CD4-positive, alpha-beta T cell (primary cell): ENCODE measurements at regions not wholly inside any gene's neighbourhood (a gene's known extent, or its start where the extent isn't known, plus 50 kb on each side); places are given as distances from the start of the nearest gene placed in this dataset.

Experiments
- ATAC-seq: fragments of 200-7000 bp; cut with Tn5 transposase; one replicate; pipeline ENCODE4 v1.10.0; 2022; ENCODE audit warnings: mild to moderate bottlenecking; ENCODE audit not compliant: poor library complexity
- CTCF ChIA-PET: fragments of 350-600 bp; sonication (Branson Sonifier 250); formaldehyde crosslinking; loops from one replicate; lab custom pipeline; 2021; ENCODE audit warnings: antibody characterized with exemption, inconsistent platforms; lab: Charles Lee
- POLR2A ChIA-PET: fragments of 350-600 bp; sonication (Branson Sonifier 250); formaldehyde crosslinking; loops from one replicate; lab custom pipeline; 2021; ENCODE audit warnings: antibody characterized with exemption, inconsistent platforms; lab: Charles Lee
- DNase-seq, 14 experiments: peaks; one replicate each; pipeline ENCODE4 v3.0.0-alpha.2; 2013 to 2020; ENCODE audit warnings: mixed read lengths in 2 of 14
- H3K27ac ChIP-seq, 2 donors: one replicate each; pipeline versions ENCODE4 v1.5.1 to v1.7.0; 2013; ENCODE audit warnings: low read length in 2 of 2, low read depth in 1 of 2, mild to moderate bottlenecking in 1 of 2
- H3K27me3 ChIP-seq, 2 experiments: 1 replicate in 1 of 2; 2 replicates in 1 of 2; pipeline versions ENCODE4 v1.6.1 to v1.7.0; 2013; ENCODE audit warnings: low read length in 2 of 2, control low read depth in 1 of 2, mild to moderate bottlenecking in 1 of 2, moderate library complexity in 1 of 2; ENCODE audit not compliant: insufficient read depth in 2 of 2, control insufficient read depth in 1 of 2
- H3K36me3 ChIP-seq: one replicate; pipeline ENCODE4 v1.6.1; 2013; ENCODE audit warnings: low read length, control low read depth; ENCODE audit not compliant: insufficient read depth
- H3K4me1 ChIP-seq: one replicate; pipeline ENCODE4 v1.6.1; 2013; ENCODE audit warnings: low read length, control low read depth; ENCODE audit not compliant: insufficient read depth
- H3K4me3 ChIP-seq: one replicate; pipeline ENCODE4 v1.5.1; 2013; ENCODE audit warnings: mild to moderate bottlenecking, low read length, moderate library complexity
- H3K9me3 ChIP-seq, 2 experiments: 1 replicate in 1 of 2; 2 replicates in 1 of 2; pipeline versions ENCODE4 v1.6.1 to v1.7.0; 2013; ENCODE audit warnings: low read length in 2 of 2, mild to moderate bottlenecking in 2 of 2, control low read depth in 1 of 2, moderate library complexity in 1 of 2; ENCODE audit not compliant: control insufficient read depth in 1 of 2, insufficient read depth in 1 of 2
- H3K27ac Mint-ChIP-seq: one replicate; pipeline ENCODE4 v1.8.0; 2020; ENCODE audit warnings: mixed read lengths
- H3K27me3 Mint-ChIP-seq: one replicate; pipeline ENCODE4 v1.8.0; 2021; ENCODE audit warnings: mixed read lengths
- H3K36me3 Mint-ChIP-seq: one replicate; pipeline ENCODE4 v1.8.0; 2021; ENCODE audit warnings: low read depth, mixed read lengths
- H3K4me1 Mint-ChIP-seq: one replicate; pipeline ENCODE4 v1.8.0; 2021; ENCODE audit warnings: low read depth, mixed read lengths
- H3K4me3 Mint-ChIP-seq: one replicate; pipeline ENCODE4 v1.8.0; 2020; ENCODE audit warnings: mild to moderate bottlenecking, mixed read lengths
- H3K9me3 Mint-ChIP-seq: one replicate; pipeline ENCODE4 v1.8.0; 2020; ENCODE audit warnings: mixed read lengths
- intact Hi-C, 2 experiments: fragments of 100-400 bp; cut with DNase I in 1 of 2; cut with micrococcal nuclease in 1 of 2; formaldehyde crosslinking; loops; one replicate each; pipeline versions ENCODE4 v1.15.1 to v1.9.0; 2023 to 2025; cut with DNase I, micrococcal nuclease
- TF ChIP-seq, protein P1 (sequence below): fragments of 200-600 bp; IDR thresholded peaks from one replicate; pipeline ENCODE4 v1.8.0; 2022; ENCODE audit warnings: antibody characterized with exemption, mild to moderate bottlenecking

DNA sequence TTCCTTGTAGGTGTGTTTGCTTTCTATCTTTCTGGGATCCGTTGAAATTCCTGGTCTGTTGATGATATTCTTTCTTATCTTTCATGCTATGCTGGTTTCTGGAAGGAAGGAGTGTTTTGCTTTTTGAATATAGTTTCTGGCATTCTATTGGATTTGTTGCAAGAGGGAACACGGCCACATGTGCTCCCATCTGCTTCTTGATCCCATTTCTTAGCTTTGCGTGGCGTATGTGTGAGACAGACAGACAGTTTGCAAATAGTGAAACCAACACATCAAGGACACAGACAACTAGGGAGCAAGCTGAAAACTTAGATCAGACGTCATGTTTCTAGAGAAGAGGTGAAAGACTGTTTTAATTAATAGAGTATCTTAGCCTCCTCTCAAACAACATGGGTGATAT is 261.9 kb upstream of the PUDP start:
- TF ChIP-seq, protein P1, sequence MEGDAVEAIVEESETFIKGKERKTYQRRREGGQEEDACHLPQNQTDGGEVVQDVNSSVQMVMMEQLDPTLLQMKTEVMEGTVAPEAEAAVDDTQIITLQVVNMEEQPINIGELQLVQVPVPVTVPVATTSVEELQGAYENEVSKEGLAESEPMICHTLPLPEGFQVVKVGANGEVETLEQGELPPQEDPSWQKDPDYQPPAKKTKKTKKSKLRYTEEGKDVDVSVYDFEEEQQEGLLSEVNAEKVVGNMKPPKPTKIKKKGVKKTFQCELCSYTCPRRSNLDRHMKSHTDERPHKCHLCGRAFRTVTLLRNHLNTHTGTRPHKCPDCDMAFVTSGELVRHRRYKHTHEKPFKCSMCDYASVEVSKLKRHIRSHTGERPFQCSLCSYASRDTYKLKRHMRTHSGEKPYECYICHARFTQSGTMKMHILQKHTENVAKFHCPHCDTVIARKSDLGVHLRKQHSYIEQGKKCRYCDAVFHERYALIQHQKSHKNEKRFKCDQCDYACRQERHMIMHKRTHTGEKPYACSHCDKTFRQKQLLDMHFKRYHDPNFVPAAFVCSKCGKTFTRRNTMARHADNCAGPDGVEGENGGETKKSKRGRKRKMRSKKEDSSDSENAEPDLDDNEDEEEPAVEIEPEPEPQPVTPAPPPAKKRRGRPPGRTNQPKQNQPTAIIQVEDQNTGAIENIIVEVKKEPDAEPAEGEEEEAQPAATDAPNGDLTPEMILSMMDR, result no peak
- H3K4me1 Mint-ChIP-seq, result no peaks in the 10 kb centered on the region
- no peak overlapping the region for H3K4me3 Mint-ChIP-seq
- H3K36me3 Mint-ChIP-seq, result no peaks in the 10 kb centered on the region
- H3K27ac Mint-ChIP-seq, result no peak overlapping the region
- no peaks in the 10 kb centered on the region for H3K27me3 Mint-ChIP-seq
- Histone ChIP-seq H3K9me3 (no peaks in the 10 kb centered on the region), H3K4me3 (no peak overlapping the region), H3K4me1 (no peaks in the 10 kb centered on the region), H3K27ac (no peak overlapping the region), H3K36me3 (no peaks in the 10 kb centered on the region), H3K27me3 (no peaks in the 10 kb centered on the region)
- ChIA-PET POLR2A (no interaction called here), CTCF (no interaction called here)
- intact Hi-C loops, result no loop called here
- H3K9me3 Mint-ChIP-seq, result no peaks in the 10 kb centered on the region
- DNase-seq, result no peak
- ATAC-seq, result no peak

DNA sequence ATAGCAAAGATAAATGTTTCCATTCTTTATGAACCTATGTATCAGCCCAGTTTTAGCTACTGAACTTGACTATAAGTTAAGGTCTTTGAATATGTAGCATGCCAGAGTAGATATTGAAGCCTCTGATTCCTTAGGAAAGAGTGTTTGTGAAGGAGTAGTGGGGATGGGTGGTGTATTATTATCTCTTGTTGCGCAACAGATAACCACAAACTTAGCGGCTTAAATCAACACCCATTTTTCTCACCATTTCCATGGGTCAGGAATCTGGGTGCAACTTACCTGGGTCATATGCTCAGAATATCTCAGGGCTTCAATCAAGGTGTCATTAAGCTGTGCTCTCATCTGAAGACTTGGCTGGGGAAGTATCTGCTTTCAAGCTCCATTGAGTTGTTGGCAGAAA is 251.4 kb upstream of the PUDP start:
- no peaks in the 10 kb centered on the region for H3K36me3 ChIP-seq
- Mint-ChIP-seq H3K4me1 (no peaks in the 10 kb centered on the region), H3K27me3 (peaks cover 7% of the 10 kb centered on the region), H3K36me3 (no peaks in the 10 kb centered on the region), H3K27ac (no peak overlapping the region), H3K4me3 (no peak overlapping the region), H3K9me3 (peaks cover 3% of the 10 kb centered on the region)
- POLR2A ChIA-PET, result no interaction called here
- no peak overlapping the region for H3K27ac ChIP-seq
- no peak overlapping the region for H3K4me3 ChIP-seq
- H3K4me1 ChIP-seq, result no peaks in the 10 kb centered on the region
- intact Hi-C loops, result no loop called here
- DNase-seq (no peak), ATAC-seq (no peak)
- H3K27me3 ChIP-seq, result no peaks in the 10 kb centered on the region
- no peaks in the 10 kb centered on the region for H3K9me3 ChIP-seq
- TF ChIP-seq, protein P1, result no peak
- CTCF ChIA-PET, result no interaction called here

DNA sequence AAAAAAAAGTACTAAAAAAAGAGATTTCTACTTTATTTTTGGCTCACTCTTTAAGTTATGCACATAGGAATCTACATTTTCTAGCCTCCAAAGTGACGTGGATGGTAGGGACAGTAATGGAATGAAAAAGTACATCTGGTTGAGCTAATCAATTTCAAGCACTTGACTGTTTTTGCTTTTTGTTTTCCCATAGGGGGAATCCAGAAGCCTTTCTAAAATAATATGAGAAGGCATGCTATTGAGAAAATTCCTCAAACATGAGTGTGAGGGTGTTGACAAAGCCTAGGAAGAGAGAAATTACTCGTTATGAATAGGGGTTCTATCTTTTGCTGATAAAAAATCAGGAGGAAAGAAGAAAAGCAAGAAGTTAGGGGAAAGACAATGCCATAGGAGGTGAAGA is 242.5 kb upstream of the PUDP start:
- DNase-seq, result no peak
- H3K4me3 ChIP-seq, result no peak overlapping the region
- Mint-ChIP-seq H3K4me3 (no peak overlapping the region), H3K36me3 (no peaks in the 10 kb centered on the region), H3K9me3 (no peaks in the 10 kb centered on the region), H3K27ac (no peak overlapping the region), H3K27me3 (peaks cover 1% of the 10 kb centered on the region), H3K4me1 (no peaks in the 10 kb centered on the region)
- H3K4me1 ChIP-seq, result no peaks in the 10 kb centered on the region
- no peaks in the 10 kb centered on the region for H3K27me3 ChIP-seq
- intact Hi-C loops, result no loop called here
- no peak overlapping the region for H3K27ac ChIP-seq
- no peaks in the 10 kb centered on the region for H3K9me3 ChIP-seq
- ChIA-PET CTCF (no interaction called here), POLR2A (no interaction called here)
- TF ChIP-seq, protein P1, result no peak
- no peak for ATAC-seq
- no peaks in the 10 kb centered on the region for H3K36me3 ChIP-seq
